Chondrocyte (in vitro differentiated cells): ENCODE measurements at regions not wholly inside any gene's neighbourhood (a gene's known extent, or its start where the extent isn't known, plus 50 kb on each side); places are given as distances from the start of the nearest gene placed in this dataset.
"Not testable (repeated sequence)": the region's sequence is repeated elsewhere in the genome, so short reads cannot be mapped to it uniquely, and the experiment has no call there.

ENCODE experiments used
- DNase-seq: peaks from one replicate; pipeline ENCODE4 v3.0.0; 2021; ENCODE audit warnings: mixed read lengths, low spot score
- H3K27ac Mint-ChIP-seq: one replicate; pipeline ENCODE4 v1.8.0; 2021; ENCODE audit warnings: mild to moderate bottlenecking, moderate library complexity, mixed read lengths; ENCODE audit not compliant: unreplicated experiment
- H3K27me3 Mint-ChIP-seq: 2 replicates; pipeline ENCODE4 v1.8.0; 2021; ENCODE audit warnings: low read depth, mixed read lengths
- H3K36me3 Mint-ChIP-seq: 2 replicates; pipeline ENCODE4 v1.8.0; 2021; ENCODE audit warnings: low read depth, mixed read lengths
- H3K4me1 Mint-ChIP-seq: 2 replicates; pipeline ENCODE4 v1.8.0; 2021; ENCODE audit warnings: low read depth, mild to moderate bottlenecking, mixed read lengths
- H3K4me3 Mint-ChIP-seq: one replicate; pipeline ENCODE4 v1.8.0; 2021; ENCODE audit warnings: mild to moderate bottlenecking, moderate library complexity, mixed read lengths; ENCODE audit not compliant: unreplicated experiment
- H3K9me3 Mint-ChIP-seq: 2 replicates; pipeline ENCODE4 v1.8.0; 2021; ENCODE audit warnings: low read depth, mixed read lengths
- CTCF ChIP-seq: fragments of 200-600 bp; sonication (generic); IDR thresholded peaks from 2 replicates; pipeline ENCODE4 v1.5.0; 2021; ENCODE audit warnings: antibody characterized with exemption, mild to moderate bottlenecking, moderate library complexity

DNA sequence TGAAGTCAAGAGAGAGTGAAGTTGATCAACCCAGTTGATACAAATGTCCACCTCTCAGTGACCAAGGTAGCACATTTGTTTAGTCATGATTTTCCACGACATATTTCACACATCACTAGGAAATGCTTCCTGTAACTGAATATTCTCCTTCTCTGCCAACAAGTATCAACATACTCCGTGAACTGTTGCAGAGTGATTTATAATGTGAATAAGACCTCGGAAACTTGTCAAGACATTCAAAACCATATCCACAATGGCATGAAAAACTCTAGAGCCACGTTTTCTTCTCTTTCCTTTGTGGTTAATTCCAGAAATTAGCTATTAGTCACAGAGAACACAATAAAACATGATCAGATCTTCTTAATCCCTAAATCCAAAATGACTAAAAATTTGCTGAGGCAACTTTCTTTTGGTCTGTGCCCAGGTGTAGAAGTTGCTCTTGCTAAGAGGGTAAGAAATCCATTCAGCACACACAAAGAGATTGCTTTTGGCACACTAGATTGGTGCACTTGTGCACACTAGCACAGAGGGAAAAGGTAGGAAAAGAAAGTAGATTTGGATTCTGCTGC lies 244.3 kb upstream of the NRIP1 start:
- no peaks in the 10 kb centered on the region for H3K27me3 Mint-ChIP-seq
- no peaks in the 10 kb centered on the region for H3K9me3 Mint-ChIP-seq
- no peaks in the 10 kb centered on the region for H3K4me1 Mint-ChIP-seq
- TF ChIP-seq CTCF, result no peak
- H3K4me3 Mint-ChIP-seq, result no peak overlapping the region
- H3K27ac Mint-ChIP-seq, result no peak overlapping the region
- no peak for DNase-seq
- no peaks in the 10 kb centered on the region for H3K36me3 Mint-ChIP-seq

GRCh38 chr21:15309721-15310120 lies 244.9 kb upstream of the NRIP1 start:
- Mint-ChIP-seq H3K36me3 (no peaks in the 10 kb centered on the region), H3K4me3 (no peak overlapping the region), H3K9me3 (no peaks in the 10 kb centered on the region), H3K27me3 (no peaks in the 10 kb centered on the region), H3K27ac (no peak overlapping the region), H3K4me1 (no peaks in the 10 kb centered on the region)
- no peak for TF ChIP-seq CTCF
- DNase-seq, result no peak

DNA sequence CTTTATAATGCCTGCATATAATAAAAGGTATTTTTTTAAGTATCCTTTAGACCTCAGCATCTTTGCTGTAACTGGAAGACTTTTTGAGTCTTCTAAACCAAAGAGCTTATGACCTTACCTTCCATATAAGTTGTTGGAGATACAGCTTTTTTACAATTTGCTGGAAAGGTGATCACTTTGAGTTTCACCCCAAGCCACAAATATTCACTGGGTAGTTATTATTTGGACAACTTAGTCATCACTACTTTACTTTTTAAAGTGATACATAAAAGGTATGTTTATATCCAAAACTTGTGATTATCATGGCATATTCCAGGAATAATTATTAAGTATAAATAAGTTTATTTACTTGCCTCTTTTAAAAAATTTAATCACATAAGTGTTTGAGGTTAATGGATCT lies 246.7 kb upstream of the NRIP1 start:
- no peak for TF ChIP-seq CTCF
- H3K4me3 Mint-ChIP-seq, result no peak overlapping the region
- H3K9me3 Mint-ChIP-seq, result no peaks in the 10 kb centered on the region

DNA sequence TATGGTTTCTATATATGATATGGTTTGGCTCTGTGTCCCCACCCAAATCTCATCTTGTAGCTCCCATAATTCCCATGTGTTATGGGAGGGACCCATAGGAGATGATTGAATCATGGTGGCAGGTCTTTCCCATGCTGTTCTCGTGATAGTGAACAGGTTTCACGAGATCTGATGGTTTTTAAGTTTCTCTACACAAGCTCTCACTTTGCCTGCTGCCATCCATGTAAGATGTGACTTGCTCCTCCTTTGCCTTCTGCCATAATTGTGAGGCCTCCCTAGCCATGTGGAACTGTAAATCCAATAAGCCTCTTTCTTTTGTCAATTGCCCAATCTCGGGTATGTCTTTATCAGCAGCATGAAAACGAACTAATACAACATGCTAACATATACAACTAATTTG lies 252.2 kb upstream of the NRIP1 start:
- H3K4me1 Mint-ChIP-seq, H3K36me3 Mint-ChIP-seq, DNase-seq, H3K27ac Mint-ChIP-seq, H3K9me3 Mint-ChIP-seq, H3K27me3 Mint-ChIP-seq, H3K4me3 Mint-ChIP-seq: not testable (repeated sequence)

More for the DNA sequence above, 246.7 kb upstream of the NRIP1 start:
- Mint-ChIP-seq H3K4me1 (no peaks in the 10 kb centered on the region), H3K27me3 (no peaks in the 10 kb centered on the region), H3K27ac (no peak overlapping the region), H3K36me3 (no peaks in the 10 kb centered on the region)
- no peak for DNase-seq

- peaks cover 2% of the 10 kb centered on the region for H3K36me3 Mint-ChIP-seq
- no peak for TF ChIP-seq CTCF
- H3K27ac Mint-ChIP-seq, result no peak overlapping the region
- no peaks in the 10 kb centered on the region for H3K4me1 Mint-ChIP-seq
- DNase-seq, result no peak
- H3K9me3 Mint-ChIP-seq, result peaks cover 3% of the 10 kb centered on the region
- no peak overlapping the region for H3K4me3 Mint-ChIP-seq
- H3K27me3 Mint-ChIP-seq, result no peaks in the 10 kb centered on the region
These were observed 254.9 kb upstream of the NRIP1 start for GRCh38 chr21:15319727-15320126.

DNA sequence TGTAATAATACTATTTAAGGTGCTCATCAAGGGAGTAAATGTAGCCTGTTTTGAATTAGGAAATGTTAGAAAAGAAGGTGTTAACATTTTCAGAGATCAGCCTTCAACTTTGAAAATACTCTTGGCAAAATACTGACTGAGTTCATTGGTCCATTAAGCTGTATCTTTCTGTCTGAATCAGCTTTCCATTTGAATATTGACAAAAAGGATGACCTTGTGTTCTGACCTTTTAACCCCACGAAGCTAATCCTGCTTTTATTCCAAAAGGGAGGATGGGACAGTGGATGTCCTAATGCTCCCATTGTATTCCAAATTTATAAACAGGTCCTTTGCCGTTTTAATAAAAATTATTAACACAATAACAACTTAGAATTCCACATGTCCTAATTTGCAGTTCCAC lies 259.7 kb upstream of the NRIP1 start:
- Mint-ChIP-seq H3K27ac (no peak overlapping the region), H3K27me3 (no peaks in the 10 kb centered on the region), H3K4me1 (no peaks in the 10 kb centered on the region), H3K9me3 (no peaks in the 10 kb centered on the region), H3K4me3 (no peak overlapping the region), H3K36me3 (peaks cover 2% of the 10 kb centered on the region)
- no peak for DNase-seq
- TF ChIP-seq CTCF, result no peak
